ENCODE measurements at regions not wholly inside any gene's neighbourhood (a gene's known extent, or its start where the extent isn't known, plus 50 kb on each side); places are given as distances from the start of the nearest gene placed in this dataset.

- H3K4me3 ChIP-seq (ENCODE audit: low read depth, low read length), result no peak overlapping the region
- DNase-seq (ENCODE audit: low read depth, low spot score), result no peak
- CTCF ChIA-PET, result no interaction called here
- POLR2A ChIA-PET, result no interaction called here
- TF ChIP-seq CTCF (IDR thresholded peaks at IDR 0.05; ENCODE audit: insufficient read depth, low read length, missing control alignments), result no peak
These were observed 323.0 kb upstream of the NT5C1B start for GRCh38 chr2:18912225-18912888.

GRCh38 chr2:18911416-18911815 is 322.0 kb upstream of the NT5C1B start:
- no peak overlapping the region for H3K4me3 ChIP-seq (ENCODE audit: low read depth, low read length)
- no peak for DNase-seq (ENCODE audit: low read depth, low spot score)
- CTCF ChIA-PET, result no interaction called here
- TF ChIP-seq CTCF (IDR thresholded peaks at IDR 0.05; ENCODE audit: insufficient read depth, low read length, missing control alignments), result no peak
- POLR2A ChIA-PET, result no interaction called here

GRCh38 chr2:18910843-18911242 is 321.5 kb upstream of the NT5C1B start:
- peak; percentile 79 for DNase-seq (ENCODE audit: low read depth, low spot score)
- ChIA-PET CTCF (no interaction called here), POLR2A (no interaction called here)
- no peak for TF ChIP-seq CTCF (IDR thresholded peaks at IDR 0.05; ENCODE audit: insufficient read depth, low read length, missing control alignments)
- no peak overlapping the region for H3K4me3 ChIP-seq (ENCODE audit: low read depth, low read length)

- POLR2A ChIA-PET, result no interaction called here
- no peak overlapping the region for H3K4me3 ChIP-seq (ENCODE audit: low read depth, low read length)
- no peak for TF ChIP-seq CTCF (IDR thresholded peaks at IDR 0.05; ENCODE audit: insufficient read depth, low read length, missing control alignments)
- CTCF ChIA-PET, result no interaction called here
- DNase-seq (ENCODE audit: low read depth, low spot score), result no peak
These were observed 318.6 kb upstream of the NT5C1B start for GRCh38 chr2:18907937-18908336.

GRCh38 chr2:18907508-18907907 is 318.1 kb upstream of the NT5C1B start:
- H3K4me3 ChIP-seq (ENCODE audit: low read depth, low read length), result no peak overlapping the region
- ChIA-PET CTCF (interaction anchor here (1.2 kb wide), 1 partner anchor 389 kb away, joined by 4 read pairs; no protein-coding TSS in a partner anchor), POLR2A (interaction anchor here (0.5 kb wide), 1 partner anchor 34 kb away, joined by 3 read pairs; no protein-coding TSS in a partner anchor)
- TF ChIP-seq CTCF (IDR thresholded peaks at IDR 0.05; ENCODE audit: insufficient read depth, low read length, missing control alignments), result no peak
- DNase-seq (ENCODE audit: low read depth, low spot score), result no peak

- no peak for TF ChIP-seq CTCF (IDR thresholded peaks at IDR 0.05; ENCODE audit: insufficient read depth, low read length, missing control alignments)
- CTCF ChIA-PET, result no interaction called here
- DNase-seq (ENCODE audit: low read depth, low spot score), result no peak
- H3K4me3 ChIP-seq (ENCODE audit: low read depth, low read length), result no peak overlapping the region
- POLR2A ChIA-PET, result no interaction called here
These were observed 314.4 kb upstream of the NT5C1B start for GRCh38 chr2:18903750-18904149.
